RWPE2 (cell line): ENCODE measurements at regions not wholly inside any gene's neighbourhood (a gene's known extent, or its start where the extent isn't known, plus 50 kb on each side); places are given as distances from the start of the nearest gene placed in this dataset.

Experiments
- ATAC-seq: fragments of 200-7000 bp; cut with Tn5 transposase; 3 replicates; pipeline ENCODE4 v1.9.1; 2021; ENCODE audit warnings: low read depth
- DNase-seq: peaks from one replicate; pipeline ENCODE4 v3.0.0-alpha.2; 2020; ENCODE audit warnings: low spot score
- H3K27ac ChIP-seq: fragments of 450-650 bp; 2 replicates; pipeline ENCODE4 v1.5.1; 2017; ENCODE audit warnings: mild to moderate bottlenecking; ENCODE audit not compliant: poor library complexity, severe bottlenecking
- H3K27me3 ChIP-seq: fragments of 250-450 bp; sonication (Bioruptor Pico); 2 replicates; pipeline ENCODE4 v1.5.1; 2021; ENCODE audit warnings: mild to moderate bottlenecking, moderate library complexity; ENCODE audit not compliant: insufficient read depth, poor library complexity, severe bottlenecking
- H3K36me3 ChIP-seq: fragments of 250-450 bp; sonication (Bioruptor Pico); 2 replicates; pipeline ENCODE4 v1.5.1; 2020; ENCODE audit warnings: low read depth, mild to moderate bottlenecking, moderate library complexity
- H3K4me1 ChIP-seq: fragments of 250-450 bp; sonication (Bioruptor Pico); 2 replicates; pipeline ENCODE4 v1.5.1; 2021; ENCODE audit warnings: mild to moderate bottlenecking, moderate library complexity; ENCODE audit not compliant: insufficient read depth, poor library complexity, severe bottlenecking
- H3K4me3 ChIP-seq: fragments of 250-450 bp; sonication (Bioruptor Pico); 2 replicates; pipeline ENCODE4 v1.5.1; 2021; ENCODE audit warnings: mild to moderate bottlenecking, moderate library complexity; ENCODE audit not compliant: severe bottlenecking
- H3K9me3 ChIP-seq: fragments of 250-450 bp; sonication (Bioruptor Pico); 2 replicates; pipeline ENCODE4 v1.5.1; 2021; ENCODE audit warnings: mild to moderate bottlenecking, moderate library complexity; ENCODE audit not compliant: severe bottlenecking
- CTCF ChIP-seq: fragments of 450-650 bp; IDR thresholded peaks from one replicate; pipeline ENCODE4 v1.5.1; 2017; ENCODE audit warnings: mild to moderate bottlenecking, moderate library complexity; ENCODE audit not compliant: poor library complexity, severe bottlenecking

GRCh38 chr6:104653781-104654180 lies 205.9 kb downstream of the HACE1 start:
- Histone ChIP-seq H3K9me3 (no peaks in the 10 kb centered on the region), H3K27ac (no peak overlapping the region), H3K27me3 (no peaks in the 10 kb centered on the region), H3K4me1 (no peaks in the 10 kb centered on the region), H3K36me3 (no peaks in the 10 kb centered on the region), H3K4me3 (no peak overlapping the region)
- ATAC-seq (no peak), DNase-seq (no peak)
- no peak for TF ChIP-seq CTCF

- no peak for ATAC-seq
- Histone ChIP-seq H3K27ac (no peak overlapping the region), H3K36me3 (no peaks in the 10 kb centered on the region), H3K27me3 (no peaks in the 10 kb centered on the region), H3K4me1 (no peaks in the 10 kb centered on the region), H3K9me3 (no peaks in the 10 kb centered on the region), H3K4me3 (no peak overlapping the region)
- DNase-seq: no peak
- TF ChIP-seq CTCF: no peak
Observed at GRCh38 chr6:104648347-104648746, 211.4 kb downstream of the HACE1 start.

GRCh38 chr6:104644848-104645247 lies 214.9 kb downstream of the HACE1 start:
- Histone ChIP-seq H3K27me3 (no peaks in the 10 kb centered on the region), H3K4me1 (peaks cover 11% of the 10 kb centered on the region), H3K36me3 (no peaks in the 10 kb centered on the region), H3K9me3 (no peaks in the 10 kb centered on the region), H3K4me3 (no peak overlapping the region), H3K27ac (no peak overlapping the region)
- no peak for TF ChIP-seq CTCF
- ATAC-seq (no peak), DNase-seq (no peak)

- H3K4me1 ChIP-seq: peaks cover 26% of the 10 kb centered on the region
- no peak for DNase-seq
- H3K36me3 ChIP-seq: no peaks in the 10 kb centered on the region
- no peak for TF ChIP-seq CTCF
- H3K27ac ChIP-seq: peak overlapping the region; percentile 18
- H3K4me3 ChIP-seq: no peak overlapping the region
- ATAC-seq: no peak
- no peaks in the 10 kb centered on the region for H3K27me3 ChIP-seq
- no peaks in the 10 kb centered on the region for H3K9me3 ChIP-seq
Observed at GRCh38 chr6:104642871-104643270, 216.8 kb downstream of the HACE1 start.

GRCh38 chr6:104640761-104641160 lies 219.0 kb downstream of the HACE1 start:
- peaks cover 30% of the 10 kb centered on the region for H3K4me1 ChIP-seq
- no peaks in the 10 kb centered on the region for H3K27me3 ChIP-seq
- no peaks in the 10 kb centered on the region for H3K36me3 ChIP-seq
- TF ChIP-seq CTCF: no peak
- no peak for ATAC-seq
- peak overlapping the region; percentile 59 for H3K27ac ChIP-seq
- no peaks in the 10 kb centered on the region for H3K9me3 ChIP-seq
- no peak overlapping the region for H3K4me3 ChIP-seq
- no peak for DNase-seq
